Mucosa of rectum (tissue), 2 donors: ENCODE measurements at regions not wholly inside any gene's neighbourhood (a gene's known extent, or its start where the extent isn't known, plus 50 kb on each side); places are given as distances from the start of the nearest gene placed in this dataset.
"Not testable (repeated sequence)": the region's sequence is repeated elsewhere in the genome, so short reads cannot be mapped to it uniquely, and the experiment has no call there.

Experiments used
- H3K27ac ChIP-seq, 2 donors: one replicate each; pipeline ENCODE4 v1.7.0; 2013; ENCODE audit warnings: inconsistent platforms in 2 of 2, low read depth in 2 of 2, low read length in 2 of 2
- H3K27me3 ChIP-seq, 2 donors: one replicate each; pipeline ENCODE4 v1.7.0; 2013; ENCODE audit warnings: low read length in 2 of 2; ENCODE audit not compliant: control insufficient read depth in 2 of 2, insufficient read depth in 2 of 2
- H3K36me3 ChIP-seq, 2 donors: one replicate each; pipeline ENCODE4 v1.7.0; 2013; ENCODE audit warnings: low read length in 2 of 2; ENCODE audit not compliant: control insufficient read depth in 2 of 2, insufficient read depth in 2 of 2
- H3K4me1 ChIP-seq, 2 donors: one replicate each; pipeline ENCODE4 v1.7.0; 2013; ENCODE audit warnings: low read length in 2 of 2, mild to moderate bottlenecking in 1 of 2; ENCODE audit not compliant: control insufficient read depth in 2 of 2, insufficient read depth in 2 of 2
- H3K4me3 ChIP-seq, 2 donors: one replicate each; pipeline ENCODE4 v1.7.0; 2013; ENCODE audit warnings: low read length in 2 of 2
- H3K9ac ChIP-seq, 2 donors: one replicate each; pipeline ENCODE4 v1.7.0; 2013; ENCODE audit warnings: low read length in 2 of 2, low read depth in 1 of 2, mild to moderate bottlenecking in 1 of 2
- H3K9me3 ChIP-seq, 2 donors: one replicate each; pipeline ENCODE4 v1.7.0; 2013; ENCODE audit warnings: low read length in 2 of 2; ENCODE audit not compliant: control insufficient read depth in 2 of 2
- donor health status: healthy.
- donor health status: Normal muscosa, but diverticular disease.

GRCh38 chr12:34403706-34404376 lies 381.5 kb downstream of the ALG10 start:
- Histone ChIP-seq H3K4me3 (no peak overlapping the region), H3K9me3 (peaks cover 8 to 18% of the 10 kb centered on the region in 2 donors), H3K27ac (no peak overlapping the region)

GRCh38 chr12:34404377-34405285 lies 382.3 kb downstream of the ALG10 start:
- H3K36me3 ChIP-seq, result no peaks in the 10 kb centered on the region
- no peak overlapping the region for H3K9ac ChIP-seq
- no peak overlapping the region for H3K4me3 ChIP-seq
- no peaks in the 10 kb centered on the region for H3K27me3 ChIP-seq
- H3K27ac ChIP-seq, result no peak overlapping the region
- H3K4me1 ChIP-seq, result no peaks in the 10 kb centered on the region
- peaks cover 8 to 18% of the 10 kb centered on the region in 2 donors for H3K9me3 ChIP-seq

More at GRCh38 chr12:34403706-34404376, 381.5 kb downstream of the ALG10 start:
- no peak overlapping the region for H3K9ac ChIP-seq
- no peaks in the 10 kb centered on the region for H3K4me1 ChIP-seq
- no peaks in the 10 kb centered on the region for H3K27me3 ChIP-seq
- no peaks in the 10 kb centered on the region for H3K36me3 ChIP-seq

- Histone ChIP-seq H3K9ac (no peak overlapping the region), H3K4me3 (no peak overlapping the region), H3K4me1 (no peaks in the 10 kb centered on the region), H3K36me3 (no peaks in the 10 kb centered on the region), H3K27ac (no peak overlapping the region), H3K9me3 (peaks cover 4 to 18% of the 10 kb centered on the region in 2 donors), H3K27me3 (no peaks in the 10 kb centered on the region)
These were observed 383.3 kb downstream of the ALG10 start for GRCh38 chr12:34405286-34406227.

- H3K9ac ChIP-seq, result no peak overlapping the region
- no peak overlapping the region for H3K27ac ChIP-seq
- no peaks in the 10 kb centered on the region for H3K4me1 ChIP-seq
- H3K9me3 ChIP-seq, result peaks cover 4 to 18% of the 10 kb centered on the region in 2 donors
- H3K4me3 ChIP-seq, result no peak overlapping the region
- no peaks in the 10 kb centered on the region for H3K27me3 ChIP-seq
- no peaks in the 10 kb centered on the region for H3K36me3 ChIP-seq
These were observed 384.1 kb downstream of the ALG10 start for GRCh38 chr12:34406228-34406995.

- Histone ChIP-seq H3K9ac (no peak overlapping the region), H3K4me1 (no peaks in the 10 kb centered on the region), H3K27ac (no peak overlapping the region), H3K4me3 (no peak overlapping the region), H3K9me3 (peaks cover 4 to 18% of the 10 kb centered on the region in 2 donors), H3K27me3 (no peaks in the 10 kb centered on the region), H3K36me3 (no peaks in the 10 kb centered on the region)
These were observed 384.7 kb downstream of the ALG10 start for GRCh38 chr12:34406996-34407300.

GRCh38 chr12:34407813-34408212 lies 385.5 kb downstream of the ALG10 start:
- no peak overlapping the region for H3K9ac ChIP-seq
- H3K4me3 ChIP-seq, result no peak overlapping the region
- H3K27me3 ChIP-seq, result no peaks in the 10 kb centered on the region
- H3K4me1 ChIP-seq, result no peaks in the 10 kb centered on the region
- H3K36me3 ChIP-seq, result no peaks in the 10 kb centered on the region
- H3K27ac ChIP-seq, result no peak overlapping the region
- H3K9me3 ChIP-seq, result peaks cover 4 to 12% of the 10 kb centered on the region in 2 donors

GRCh38 chr12:34431509-34431908 lies 409.2 kb downstream of the ALG10 start:
- not testable (repeated sequence) for H3K9me3 ChIP-seq, H3K27me3 ChIP-seq, H3K4me1 ChIP-seq, H3K27ac ChIP-seq, H3K36me3 ChIP-seq, H3K4me3 ChIP-seq, H3K9ac ChIP-seq
